ENCODE measurements at regions not wholly inside any gene's neighbourhood (a gene's known extent, or its start where the extent isn't known, plus 50 kb on each side); places are given as distances from the start of the nearest gene placed in this dataset.

GRCh38 chr20:54295686-54296085 lies 87.8 kb downstream of the PFDN4 start:
- no peak for TF ChIP-seq CTCF (IDR thresholded peaks at IDR 0.05; ENCODE audit: control insufficient read depth, extremely low read depth, insufficient read depth)
- no peak overlapping the region for H3K4me3 ChIP-seq (ENCODE audit: low read depth, low read length)
- no peak for DNase-seq (ENCODE audit: low read depth)

GRCh38 chr20:54305421-54305820 lies 97.5 kb downstream of the PFDN4 start:
- TF ChIP-seq CTCF (IDR thresholded peaks at IDR 0.05; ENCODE audit: control insufficient read depth, extremely low read depth, insufficient read depth): no peak
- no peak for DNase-seq (ENCODE audit: low read depth)
- H3K4me3 ChIP-seq (ENCODE audit: low read depth, low read length): no peak overlapping the region

GRCh38 chr20:54306985-54307710 lies 99.3 kb downstream of the PFDN4 start:
- H3K4me3 ChIP-seq (ENCODE audit: low read depth, low read length): no peak overlapping the region
- DNase-seq (ENCODE audit: low read depth): no peak
- TF ChIP-seq CTCF (IDR thresholded peaks at IDR 0.05; ENCODE audit: control insufficient read depth, extremely low read depth, insufficient read depth): no peak

- no peak for DNase-seq (ENCODE audit: low read depth)
- H3K4me3 ChIP-seq (ENCODE audit: low read depth, low read length): no peak overlapping the region
- TF ChIP-seq CTCF (IDR thresholded peaks at IDR 0.05; ENCODE audit: control insufficient read depth, extremely low read depth, insufficient read depth): no peak
These were observed 100.9 kb downstream of the PFDN4 start for GRCh38 chr20:54308804-54309203.

GRCh38 chr20:54318892-54319291 lies 111.0 kb downstream of the PFDN4 start:
- no peak for DNase-seq (ENCODE audit: low read depth)
- no peak for TF ChIP-seq CTCF (IDR thresholded peaks at IDR 0.05; ENCODE audit: control insufficient read depth, extremely low read depth, insufficient read depth)
- no peak overlapping the region for H3K4me3 ChIP-seq (ENCODE audit: low read depth, low read length)

GRCh38 chr20:54320148-54320607 lies 112.3 kb downstream of the PFDN4 start:
- TF ChIP-seq CTCF (IDR thresholded peaks at IDR 0.05; ENCODE audit: control insufficient read depth, extremely low read depth, insufficient read depth): no peak
- no peak overlapping the region for H3K4me3 ChIP-seq (ENCODE audit: low read depth, low read length)
- no peak for DNase-seq (ENCODE audit: low read depth)

Measured in LNCaP clone FGC (cell line).